ENCODE measurements at regions not wholly inside any gene's neighbourhood (a gene's known extent, or its start where the extent isn't known, plus 50 kb on each side); places are given as distances from the start of the nearest gene placed in this dataset.

GRCh38 chr13:75929076-75929475 lies 292.9 kb downstream of the LMO7 start:
- TF ChIP-seq, protein P1, sequence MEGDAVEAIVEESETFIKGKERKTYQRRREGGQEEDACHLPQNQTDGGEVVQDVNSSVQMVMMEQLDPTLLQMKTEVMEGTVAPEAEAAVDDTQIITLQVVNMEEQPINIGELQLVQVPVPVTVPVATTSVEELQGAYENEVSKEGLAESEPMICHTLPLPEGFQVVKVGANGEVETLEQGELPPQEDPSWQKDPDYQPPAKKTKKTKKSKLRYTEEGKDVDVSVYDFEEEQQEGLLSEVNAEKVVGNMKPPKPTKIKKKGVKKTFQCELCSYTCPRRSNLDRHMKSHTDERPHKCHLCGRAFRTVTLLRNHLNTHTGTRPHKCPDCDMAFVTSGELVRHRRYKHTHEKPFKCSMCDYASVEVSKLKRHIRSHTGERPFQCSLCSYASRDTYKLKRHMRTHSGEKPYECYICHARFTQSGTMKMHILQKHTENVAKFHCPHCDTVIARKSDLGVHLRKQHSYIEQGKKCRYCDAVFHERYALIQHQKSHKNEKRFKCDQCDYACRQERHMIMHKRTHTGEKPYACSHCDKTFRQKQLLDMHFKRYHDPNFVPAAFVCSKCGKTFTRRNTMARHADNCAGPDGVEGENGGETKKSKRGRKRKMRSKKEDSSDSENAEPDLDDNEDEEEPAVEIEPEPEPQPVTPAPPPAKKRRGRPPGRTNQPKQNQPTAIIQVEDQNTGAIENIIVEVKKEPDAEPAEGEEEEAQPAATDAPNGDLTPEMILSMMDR (IDR thresholded peaks at IDR 0.05; ENCODE audit: control insufficient read depth, insufficient read depth, low read depth, low read length, missing control alignments) = no peak
- no peak overlapping the region for H3K4me3 ChIP-seq (ENCODE audit: control insufficient read depth, low read depth, low read length)
- DNase-seq (ENCODE audit: low read depth) = no peak

DNA sequence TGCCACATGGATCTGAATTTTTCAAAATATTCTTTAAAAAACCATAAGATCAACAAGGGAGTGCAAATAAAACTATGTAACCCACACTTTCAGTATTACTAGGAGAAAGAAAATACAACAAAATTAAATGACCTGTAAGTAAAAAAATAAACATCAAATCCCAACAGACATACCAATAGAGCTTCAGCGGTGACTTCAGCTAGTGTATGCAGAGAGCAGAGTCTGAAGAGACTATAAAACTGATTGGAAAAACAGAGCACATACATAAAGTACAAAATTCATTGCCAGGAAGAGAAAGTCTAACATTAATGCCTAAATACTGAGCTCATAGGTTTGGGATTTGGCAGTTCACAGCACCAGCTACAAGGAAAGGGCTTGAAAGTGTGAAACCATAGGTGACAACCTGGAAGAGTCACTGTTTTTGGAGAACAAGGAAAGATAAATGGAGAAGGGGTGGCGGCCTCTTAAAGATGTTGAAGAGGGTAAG lies 291.1 kb downstream of the LMO7 start:
- no peak for DNase-seq (ENCODE audit: low read depth)
- TF ChIP-seq, protein P1 (IDR thresholded peaks at IDR 0.05; ENCODE audit: control insufficient read depth, insufficient read depth, low read depth, low read length, missing control alignments) = no peak
- H3K4me3 ChIP-seq (ENCODE audit: control insufficient read depth, low read depth, low read length) = no peak overlapping the region

- TF ChIP-seq, protein P1 (IDR thresholded peaks at IDR 0.05; ENCODE audit: control insufficient read depth, insufficient read depth, low read depth, low read length, missing control alignments) = no peak
- H3K4me3 ChIP-seq (ENCODE audit: control insufficient read depth, low read depth, low read length) = no peak overlapping the region
- no peak for DNase-seq (ENCODE audit: low read depth)
Measured at GRCh38 chr13:75920536-75920935, 284.4 kb downstream of the LMO7 start.

DNA sequence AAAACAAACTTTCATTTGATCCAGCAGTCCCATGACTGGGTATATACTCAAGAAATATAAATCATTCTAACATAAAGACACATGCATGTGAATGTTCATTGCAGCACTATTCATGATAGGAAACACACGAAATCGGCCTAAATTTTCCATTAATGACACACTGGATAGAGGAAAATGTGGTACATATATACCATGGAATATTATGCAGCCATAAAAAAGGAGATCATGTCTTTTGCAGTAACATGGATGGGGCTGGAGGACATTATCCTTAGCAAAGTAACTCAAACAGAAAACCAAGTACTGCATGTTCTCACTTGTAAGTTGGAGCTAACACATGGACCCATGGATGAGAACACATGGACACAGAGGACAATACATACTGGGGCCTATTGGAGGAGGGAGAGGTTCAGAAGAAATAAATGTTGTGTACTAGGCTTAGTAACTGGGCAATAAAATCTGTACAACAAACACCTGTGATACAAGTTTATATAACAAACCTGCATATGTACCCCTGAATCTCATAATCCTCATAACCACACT lies 283.6 kb downstream of the LMO7 start:
- DNase-seq (ENCODE audit: low read depth) = no peak
- H3K4me3 ChIP-seq (ENCODE audit: control insufficient read depth, low read depth, low read length) = no peak overlapping the region
- TF ChIP-seq, protein P1 (IDR thresholded peaks at IDR 0.05; ENCODE audit: control insufficient read depth, insufficient read depth, low read depth, low read length, missing control alignments) = no peak

DNA sequence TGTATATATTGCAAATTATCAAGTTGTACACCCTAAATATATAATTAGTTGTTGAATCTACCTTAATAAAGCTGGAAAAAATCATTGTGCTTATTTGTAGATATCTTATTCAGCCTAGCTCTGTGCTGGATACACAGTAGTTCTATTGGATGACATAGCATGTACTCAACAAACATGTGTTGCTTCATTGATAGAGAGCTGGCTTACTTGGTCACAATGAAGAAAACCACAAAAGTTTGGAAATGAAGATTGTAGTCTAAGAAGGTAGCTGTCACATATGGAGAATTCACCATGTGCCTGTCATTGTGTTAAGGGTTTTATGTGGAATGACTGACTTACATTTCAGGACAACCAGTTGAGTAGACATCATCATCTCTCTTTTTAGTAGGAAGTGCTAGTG lies 278.9 kb downstream of the LMO7 start:
- H3K4me3 ChIP-seq (ENCODE audit: control insufficient read depth, low read depth, low read length) = no peak overlapping the region
- TF ChIP-seq, protein P1 (IDR thresholded peaks at IDR 0.05; ENCODE audit: control insufficient read depth, insufficient read depth, low read depth, low read length, missing control alignments) = no peak
- DNase-seq (ENCODE audit: low read depth) = no peak

GRCh38 chr13:75913925-75914324 lies 277.8 kb downstream of the LMO7 start:
- H3K4me3 ChIP-seq (ENCODE audit: control insufficient read depth, low read depth, low read length) = no peak overlapping the region
- no peak for DNase-seq (ENCODE audit: low read depth)
- TF ChIP-seq, protein P1 (IDR thresholded peaks at IDR 0.05; ENCODE audit: control insufficient read depth, insufficient read depth, low read depth, low read length, missing control alignments) = no peak

Measured in AG09309 (cell line).